ENCODE measurements at regions not wholly inside any gene's neighbourhood (a gene's known extent, or its start where the extent isn't known, plus 50 kb on each side); places are given as distances from the start of the nearest gene placed in this dataset.
"Not testable (repeated sequence)": the region's sequence is repeated elsewhere in the genome, so short reads cannot be mapped to it uniquely, and the experiment has no call there.

DNA sequence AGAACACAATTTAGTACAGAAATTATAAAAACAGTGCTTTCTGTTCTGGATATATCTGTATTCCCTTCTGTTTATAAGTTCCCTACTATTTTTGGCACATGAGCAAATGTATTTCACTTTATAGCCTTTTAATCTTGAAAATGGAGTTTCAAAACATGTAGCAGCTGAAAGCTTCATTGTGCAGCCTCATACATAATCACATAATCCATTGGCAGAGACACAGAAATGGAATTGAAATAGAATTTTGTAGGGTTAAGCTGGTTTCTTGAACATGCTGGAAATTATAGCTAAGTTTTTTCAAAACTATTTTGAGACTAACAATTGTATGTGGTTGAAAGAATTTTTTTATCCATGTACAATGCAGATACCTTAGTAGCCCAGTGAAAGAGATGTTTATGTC lies 614.3 kb upstream of the MDGA2 start:
- no peak for DNase-seq

DNA sequence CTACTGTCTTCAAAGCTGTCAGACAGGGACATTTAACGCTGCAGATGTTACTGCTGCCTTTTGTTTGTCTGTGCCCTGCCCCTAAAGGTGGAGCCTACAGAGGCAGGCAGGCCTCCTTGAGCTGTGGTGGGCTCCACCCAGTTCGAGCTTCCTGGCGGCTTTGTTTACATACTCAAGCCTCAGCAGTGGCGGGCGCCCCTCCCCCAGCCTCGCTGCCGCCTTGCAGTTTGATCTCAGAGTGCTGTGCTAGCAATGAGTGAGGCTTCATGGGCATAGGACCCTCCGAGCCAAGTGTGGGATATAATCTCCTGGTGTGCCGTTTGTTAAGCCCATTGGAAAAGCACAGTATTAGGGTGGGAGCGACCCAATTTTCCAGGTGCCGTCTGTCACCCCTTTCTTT lies 609.8 kb upstream of the MDGA2 start:
- ATAC-seq; H3K36me3 ChIP-seq; H3K27ac ChIP-seq; DNase-seq; H3K9me3 ChIP-seq; H3K4me3 ChIP-seq; H3K27me3 ChIP-seq; intact Hi-C loops (cut with DNase I); H3K4me1 ChIP-seq: not testable (repeated sequence)
- WGBS (ENCODE audit: insufficient coverage, low coverage, low lambda C conversion rate, missing lambda C conversion rate) = 83% methylated on average over 2 of the region's 11 CpGs

More for the DNA sequence above, 614.3 kb upstream of the MDGA2 start:
- H3K4me3 ChIP-seq = no peak overlapping the region
- H3K36me3 ChIP-seq = no peaks in the 10 kb centered on the region
- no peak overlapping the region for H3K27ac ChIP-seq
- no peaks in the 10 kb centered on the region for H3K27me3 ChIP-seq
- no peak for TF ChIP-seq POLR2A (IDR thresholded peaks at IDR 0.05)
- TF ChIP-seq, protein P1, sequence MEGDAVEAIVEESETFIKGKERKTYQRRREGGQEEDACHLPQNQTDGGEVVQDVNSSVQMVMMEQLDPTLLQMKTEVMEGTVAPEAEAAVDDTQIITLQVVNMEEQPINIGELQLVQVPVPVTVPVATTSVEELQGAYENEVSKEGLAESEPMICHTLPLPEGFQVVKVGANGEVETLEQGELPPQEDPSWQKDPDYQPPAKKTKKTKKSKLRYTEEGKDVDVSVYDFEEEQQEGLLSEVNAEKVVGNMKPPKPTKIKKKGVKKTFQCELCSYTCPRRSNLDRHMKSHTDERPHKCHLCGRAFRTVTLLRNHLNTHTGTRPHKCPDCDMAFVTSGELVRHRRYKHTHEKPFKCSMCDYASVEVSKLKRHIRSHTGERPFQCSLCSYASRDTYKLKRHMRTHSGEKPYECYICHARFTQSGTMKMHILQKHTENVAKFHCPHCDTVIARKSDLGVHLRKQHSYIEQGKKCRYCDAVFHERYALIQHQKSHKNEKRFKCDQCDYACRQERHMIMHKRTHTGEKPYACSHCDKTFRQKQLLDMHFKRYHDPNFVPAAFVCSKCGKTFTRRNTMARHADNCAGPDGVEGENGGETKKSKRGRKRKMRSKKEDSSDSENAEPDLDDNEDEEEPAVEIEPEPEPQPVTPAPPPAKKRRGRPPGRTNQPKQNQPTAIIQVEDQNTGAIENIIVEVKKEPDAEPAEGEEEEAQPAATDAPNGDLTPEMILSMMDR (IDR thresholded peaks at IDR 0.05) = no peak
- no peaks in the 10 kb centered on the region for H3K9me3 ChIP-seq
- intact Hi-C loops (cut with DNase I) = no loop called here
- H3K4me1 ChIP-seq = no peaks in the 10 kb centered on the region
- ATAC-seq = no peak

DNA sequence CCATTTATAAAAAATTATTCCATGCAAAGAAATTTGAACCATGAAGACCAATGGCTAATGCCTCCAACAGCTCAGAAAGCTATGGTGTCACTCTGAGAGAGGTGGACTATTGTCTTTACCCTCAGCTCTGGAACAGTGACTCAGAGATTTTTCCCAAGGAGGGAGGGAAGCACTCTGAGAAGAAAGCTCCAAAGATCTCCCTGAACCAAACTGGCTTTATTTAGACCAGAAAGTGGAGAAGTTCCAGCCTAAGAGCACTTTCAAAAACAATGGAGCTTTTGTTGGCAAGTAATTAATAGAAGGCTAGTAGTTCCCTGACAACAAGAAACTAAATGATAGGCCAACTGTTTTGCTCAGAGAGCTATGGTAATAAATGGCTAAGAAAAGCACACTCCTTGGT lies 599.9 kb upstream of the MDGA2 start:
- no peaks in the 10 kb centered on the region for H3K27me3 ChIP-seq
- peaks cover 0 to 4% (median 0%) of the 10 kb centered on the region in 4 donors for H3K9me3 ChIP-seq
- no peaks in the 10 kb centered on the region for H3K36me3 ChIP-seq
- TF ChIP-seq POLR2A (IDR thresholded peaks at IDR 0.05) = no peak
- TF ChIP-seq, protein P1 (IDR thresholded peaks at IDR 0.05) = no peak
- no peak for ATAC-seq
- intact Hi-C loops (cut with DNase I) = no loop called here
- no peak for DNase-seq
- no peaks in the 10 kb centered on the region for H3K4me1 ChIP-seq
- H3K27ac ChIP-seq = no peak overlapping the region
- no peak overlapping the region for H3K4me3 ChIP-seq

DNA sequence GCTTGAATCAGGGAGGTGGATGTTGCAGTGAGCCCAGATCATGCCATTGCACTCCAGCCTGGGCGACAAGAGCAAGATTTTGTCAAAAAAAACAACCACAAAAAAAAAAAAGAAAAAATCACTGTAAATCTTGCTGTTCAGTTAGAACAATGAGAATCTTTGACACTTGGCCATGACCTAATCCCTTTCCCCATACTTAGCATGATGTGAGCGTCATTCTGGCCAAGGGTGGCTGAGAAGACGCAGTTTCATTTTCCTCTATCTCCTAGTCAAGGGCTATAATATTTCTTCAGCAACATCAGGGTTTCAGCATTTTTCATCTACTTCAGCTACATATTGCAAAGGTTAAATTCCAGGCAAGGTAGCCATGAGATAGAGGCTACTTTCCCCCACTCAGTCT lies 599.4 kb upstream of the MDGA2 start:
- H3K36me3 ChIP-seq = no peaks in the 10 kb centered on the region
- no peak for ATAC-seq
- intact Hi-C loops (cut with DNase I) = no loop called here
- WGBS (ENCODE audit: insufficient coverage, low coverage, low lambda C conversion rate, missing lambda C conversion rate) = 53% methylated on average over 3 of the region's 3 CpGs
- no peak overlapping the region for H3K4me3 ChIP-seq
- peaks cover 0 to 4% (median 0%) of the 10 kb centered on the region in 4 donors for H3K9me3 ChIP-seq
- H3K27ac ChIP-seq = no peak overlapping the region
- no peaks in the 10 kb centered on the region for H3K27me3 ChIP-seq
- H3K4me1 ChIP-seq = no peaks in the 10 kb centered on the region
- DNase-seq = no peak
- TF ChIP-seq, protein P1 (IDR thresholded peaks at IDR 0.05) = no peak
- no peak for TF ChIP-seq POLR2A (IDR thresholded peaks at IDR 0.05)

DNA sequence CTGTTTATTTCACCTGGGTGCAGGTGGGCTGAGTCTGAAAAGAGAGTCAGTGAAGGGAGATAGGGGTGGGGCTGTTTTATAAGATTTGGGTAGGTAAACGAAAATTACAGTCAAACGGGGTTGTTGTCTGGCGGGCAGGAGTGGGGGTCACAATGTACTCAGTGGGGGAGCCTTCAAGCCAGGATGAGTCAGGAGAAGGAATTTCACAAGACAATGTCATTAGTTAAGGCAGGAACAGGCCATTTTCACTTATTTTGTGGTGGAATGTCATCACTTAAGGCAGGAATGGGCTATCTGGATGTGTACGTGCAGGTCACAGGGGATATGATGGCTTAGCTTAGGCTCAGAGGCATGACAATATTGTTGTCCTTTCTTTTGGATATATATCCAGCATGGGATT lies 592.5 kb upstream of the MDGA2 start:
- ATAC-seq; H3K4me3 ChIP-seq; H3K27me3 ChIP-seq; DNase-seq; H3K9me3 ChIP-seq; intact Hi-C loops (cut with DNase I); H3K27ac ChIP-seq; H3K4me1 ChIP-seq; H3K36me3 ChIP-seq: not testable (repeated sequence)
- WGBS (ENCODE audit: insufficient coverage, low coverage, low lambda C conversion rate, missing lambda C conversion rate) = 35% methylated on average over 4 of the region's 4 CpGs

DNA sequence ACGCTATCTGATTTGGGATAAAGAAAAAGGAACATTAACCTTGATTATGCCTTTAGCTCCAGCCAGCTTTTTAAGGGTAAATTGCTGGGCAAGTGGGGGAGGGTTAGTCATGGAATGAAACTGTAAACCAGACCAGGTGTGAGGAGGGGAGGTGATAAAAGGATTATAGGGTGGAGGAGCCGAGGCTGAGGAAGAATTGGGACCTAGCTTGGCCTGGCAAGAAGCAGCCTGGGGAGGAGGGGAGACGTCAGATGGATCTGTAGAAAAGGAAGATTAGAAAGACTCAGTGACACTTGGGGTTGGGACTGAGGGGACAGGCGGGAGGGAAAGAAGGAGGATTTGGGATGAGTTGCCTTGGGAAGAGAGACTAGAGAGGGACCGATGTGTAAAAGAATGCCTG lies 590.8 kb upstream of the MDGA2 start:
- 38% methylated on average over 5 of the region's 5 CpGs for WGBS (ENCODE audit: insufficient coverage, low coverage, low lambda C conversion rate, missing lambda C conversion rate)
- intact Hi-C loops (cut with DNase I); H3K27ac ChIP-seq; H3K9me3 ChIP-seq; H3K36me3 ChIP-seq; H3K4me3 ChIP-seq; H3K4me1 ChIP-seq; DNase-seq; H3K27me3 ChIP-seq; ATAC-seq: not testable (repeated sequence)
